AG04450 (cell line): ENCODE measurements at regions not wholly inside any gene's neighbourhood (a gene's known extent, or its start where the extent isn't known, plus 50 kb on each side); places are given as distances from the start of the nearest gene placed in this dataset.
"Not testable (repeated sequence)": the region's sequence is repeated elsewhere in the genome, so short reads cannot be mapped to it uniquely, and the experiment has no call there.

Source experiments
- CTCF ChIA-PET: fragments of 300-600, 350-600 bp; formaldehyde crosslinking; extraction: SDS; loops from one replicate; lab custom pipeline; 2022; ENCODE audit warnings: antibody characterized with exemption, inconsistent platforms; lab: Charles Lee
- POLR2A ChIA-PET: fragments of 350-600 bp; formaldehyde crosslinking; extraction: SDS; loops from one replicate; lab custom pipeline; 2021; ENCODE audit warnings: antibody characterized with exemption, inconsistent platforms; lab: Yijun Ruan, JAX
- DNase-seq: peaks from one replicate; pipeline ENCODE4 v3.0.0-alpha.2; 2011; ENCODE audit warnings: low read depth, low spot score
- H3K27ac ChIP-seq: one replicate; pipeline ENCODE4 v1.5.1; 2012; ENCODE audit warnings: low read depth, low read length, control low read depth
- H3K27me3 ChIP-seq: one replicate; pipeline ENCODE4 v1.6.0; 2012; ENCODE audit warnings: low read length; ENCODE audit not compliant: control insufficient read depth, insufficient read depth
- H3K4me3 ChIP-seq: 2 replicates; pipeline ENCODE4 v1.5.1; 2011; ENCODE audit warnings: mild to moderate bottlenecking, low read depth, low read length, control low read depth
- H3K9me3 ChIP-seq: 2 replicates; pipeline ENCODE4 v1.5.1; 2012; ENCODE audit warnings: low read length; ENCODE audit not compliant: control insufficient read depth, insufficient read depth
- CTCF ChIP-seq: IDR thresholded peaks from 2 replicates; pipeline ENCODE4 v1.5.1; 2011; ENCODE audit warnings: low read depth, low read length, control low read depth, inconsistent platforms

- CTCF ChIA-PET, result interaction anchor here (0.6 kb wide), 1 partner anchor 495 kb away, joined by 3 read pairs; no protein-coding TSS in a partner anchor
- DNase-seq, result no peak
- Histone ChIP-seq H3K4me3 (no peak overlapping the region), H3K9me3 (no peaks in the 10 kb centered on the region), H3K27me3 (no peaks in the 10 kb centered on the region), H3K27ac (no peak overlapping the region)
- TF ChIP-seq CTCF, result no peak
- POLR2A ChIA-PET, result no interaction called here
These were observed 172.8 kb downstream of the TEX13C start for GRCh38 chrX:125492439-125492838.

GRCh38 chrX:125493004-125493403 lies 173.3 kb downstream of the TEX13C start:
- H3K9me3 ChIP-seq, H3K27ac ChIP-seq, H3K27me3 ChIP-seq, CTCF ChIA-PET, POLR2A ChIA-PET, H3K4me3 ChIP-seq, DNase-seq: not testable (repeated sequence)

- CTCF ChIA-PET, result no interaction called here
- POLR2A ChIA-PET, result no interaction called here
- DNase-seq, result no peak
- Histone ChIP-seq H3K27me3 (no peaks in the 10 kb centered on the region), H3K4me3 (no peak overlapping the region), H3K27ac (no peak overlapping the region), H3K9me3 (no peaks in the 10 kb centered on the region)
- no peak for TF ChIP-seq CTCF
These were observed 178.0 kb downstream of the TEX13C start for GRCh38 chrX:125497667-125498066.

- no peaks in the 10 kb centered on the region for H3K9me3 ChIP-seq
- TF ChIP-seq CTCF, result no peak
- POLR2A ChIA-PET, result no interaction called here
- H3K27me3 ChIP-seq, result no peaks in the 10 kb centered on the region
- H3K4me3 ChIP-seq, result no peak overlapping the region
- DNase-seq, result no peak
- CTCF ChIA-PET, result no interaction called here
- H3K27ac ChIP-seq, result no peak overlapping the region
These were observed 184.1 kb downstream of the TEX13C start for GRCh38 chrX:125503769-125504168.

GRCh38 chrX:125505207-125505606 lies 185.5 kb downstream of the TEX13C start:
- Histone ChIP-seq H3K4me3 (no peak overlapping the region), H3K27ac (no peak overlapping the region), H3K27me3 (no peaks in the 10 kb centered on the region), H3K9me3 (no peaks in the 10 kb centered on the region)
- ChIA-PET POLR2A (no interaction called here), CTCF (no interaction called here)
- no peak for DNase-seq
- TF ChIP-seq CTCF, result no peak

- no peak overlapping the region for H3K27ac ChIP-seq
- no peak overlapping the region for H3K4me3 ChIP-seq
- CTCF ChIA-PET, result no interaction called here
- H3K27me3 ChIP-seq, result no peaks in the 10 kb centered on the region
- H3K9me3 ChIP-seq, result no peaks in the 10 kb centered on the region
- POLR2A ChIA-PET, result no interaction called here
- no peak for DNase-seq
- TF ChIP-seq CTCF, result no peak
These were observed 187.4 kb downstream of the TEX13C start for GRCh38 chrX:125507119-125507518.
